K562 (cell line): ENCODE measurements at regions not wholly inside any gene's neighbourhood (a gene's known extent, or its start where the extent isn't known, plus 50 kb on each side); places are given as distances from the start of the nearest gene placed in this dataset.
A peak's percentile ranks its signal among the peaks of the same experiment; 100 is the strongest.

ENCODE experiments used
- ATAC-seq: fragments of 200-7000 bp; cut with Tn5 transposase; 3 replicates; pipeline ENCODE4 v1.9.1; 2020; ENCODE audit warnings: moderate library complexity
- BruUV-seq: library from RNA; stranded (reverse); fragments of 400-500 nt; replicated peaks from 2 replicates; lab custom pipeline; 2021; lab: Mats Ljungman, UMichigan
- CTCF ChIA-PET: fragments of 300-600 bp; formaldehyde crosslinking; extraction: SDS; loops from one replicate; lab custom pipeline; 2021; ENCODE audit warnings: low intra/inter-chr PET ratio; lab: Yijun Ruan, JAX
- POLR2A ChIA-PET: fragments of 300-600, 350-650 bp; sonication (Branson Sonifier 250); formaldehyde crosslinking; extraction: SDS; loops from one replicate; lab custom pipeline; 2021; ENCODE audit warnings: antibody characterized with exemption, inconsistent platforms; lab: Yijun Ruan, JAX
- DNase-seq, 4 experiments: peaks; one replicate each; pipeline versions ENCODE4 v3.0.0 to v3.0.0-alpha.2; 2011 to 2018; ENCODE audit warnings: low spot score in 3 of 4, mixed read lengths in 3 of 4; ENCODE audit errors: extremely low read depth in 1 of 4
- FAIRE-seq: peaks from 2 replicates; lab custom pipeline; 2011; peaks lifted over from hg19 to GRCh38; lab: Jason Lieb, UNC
- H2AFZ ChIP-seq: 2 replicates; pipeline ENCODE4 v1.6.0; 2011; ENCODE audit warnings: low read depth, low read length, control low read depth, inconsistent platforms
- H3K27ac ChIP-seq: fragments of 200-600 bp; 3 replicates; pipeline ENCODE4 v1.8.0; 2011; ENCODE audit warnings: low read depth, mild to moderate bottlenecking, control low read depth, inconsistent platforms, low read length, moderate library complexity, mixed read lengths; ENCODE audit errors: extremely low read depth
- H3K27me3 ChIP-seq, 2 experiments: fragments of 300-600 bp in 1 of 2; 2 replicates in 1 of 2; 3 replicates in 1 of 2; pipeline versions ENCODE4 v1.6.0 to v1.8.0; 2011; ENCODE audit warnings: inconsistent platforms in 2 of 2, low read length in 2 of 2, mild to moderate bottlenecking in 1 of 2, mixed read lengths in 1 of 2, moderate library complexity in 1 of 2; ENCODE audit not compliant: control insufficient read depth in 2 of 2, insufficient read depth in 2 of 2
- H3K36me3 ChIP-seq: fragments of 300-600 bp; 3 replicates; pipeline ENCODE4 v1.8.0; 2011; ENCODE audit warnings: mild to moderate bottlenecking, low read length, inconsistent platforms; ENCODE audit not compliant: control insufficient read depth, insufficient read depth
- H3K4me1 ChIP-seq, 2 experiments: fragments of 200-600 bp in 1 of 2; replicated peaks in 1 of 2; 2 replicates in 1 of 2; 3 replicates in 1 of 2; pipeline versions ENCODE4 v1.5.1 to v1.8.0; 2011; ENCODE audit warnings: inconsistent platforms in 2 of 2, low read length in 2 of 2, mild to moderate bottlenecking in 1 of 2, mixed read lengths in 1 of 2, moderate library complexity in 1 of 2; ENCODE audit not compliant: control insufficient read depth in 2 of 2, insufficient read depth in 2 of 2
- H3K4me2 ChIP-seq: 2 replicates; pipeline ENCODE4 v1.6.1; 2011; ENCODE audit warnings: low read length, control low read depth, inconsistent platforms, mixed read lengths; ENCODE audit not compliant: insufficient read depth
- H3K4me3 ChIP-seq: fragments of 200-600 bp; sonication (generic), shearing (Covaris generic); 2 replicates; pipeline ENCODE4 v1.5.1; 2016; ENCODE audit warnings: control low read depth, inconsistent platforms
- H3K79me2 ChIP-seq: fragments of 200-600 bp; 3 replicates; pipeline ENCODE4 v1.8.0; 2011; ENCODE audit warnings: low read length, inconsistent platforms; ENCODE audit not compliant: control insufficient read depth, insufficient read depth
- H3K9ac ChIP-seq, 2 experiments: 2 replicates each; pipeline versions ENCODE4 v1.6.0 to v1.6.1; 2011; ENCODE audit warnings: low read depth in 2 of 2, low read length in 2 of 2, control low read depth in 1 of 2, inconsistent platforms in 1 of 2, mild to moderate bottlenecking in 1 of 2, mixed read lengths in 1 of 2; ENCODE audit not compliant: insufficient read depth in 1 of 2
- H3K9me1 ChIP-seq: one replicate; pipeline ENCODE4 v1.6.0; 2011; ENCODE audit warnings: inconsistent platforms, mild to moderate bottlenecking, low read length, moderate library complexity; ENCODE audit not compliant: control insufficient read depth, insufficient read depth
- H3K9me3 ChIP-seq: replicated peaks from 2 replicates; pipeline ENCODE4 v1.5.1; 2011; ENCODE audit warnings: low read depth, low read length, inconsistent platforms; ENCODE audit not compliant: control insufficient read depth, insufficient read depth
- H4K20me1 ChIP-seq: replicated peaks from 2 replicates; pipeline ENCODE4 v1.6.1; 2011; ENCODE audit warnings: low read length, inconsistent platforms, mixed read lengths; ENCODE audit not compliant: control insufficient read depth, insufficient read depth
- ATF1 ChIP-seq, 2 experiments: fragments of 450-650 bp in 1 of 2; IDR thresholded peaks; 2 replicates each; pipeline ENCODE4 v1.6.1; 2016; ENCODE audit warnings: missing compliant biosample characterization in 1 of 2, missing genetic modification characterization in 1 of 2
- CREB1 ChIP-seq, 2 experiments: sonication (generic) in 1 of 2; formaldehyde crosslinking in 1 of 2; IDR thresholded peaks; 2 replicates each; pipeline versions ENCODE4 v1.6.1 to v1.8.0; 2012 to 2022; ENCODE audit warnings: inconsistent platforms in 1 of 2, mild to moderate bottlenecking in 1 of 2, missing genetic modification reagents in 1 of 2, moderate library complexity in 1 of 2
- CREM ChIP-seq: IDR thresholded peaks from 2 replicates; pipeline ENCODE4 v1.6.1; 2014; ENCODE audit warnings: antibody characterized with exemption, low read depth
- ESRRA ChIP-seq: fragments of 450-650 bp; IDR thresholded peaks from 2 replicates; pipeline ENCODE4 v1.6.1; 2014; ENCODE audit warnings: low read depth, mild to moderate bottlenecking, moderate library complexity, borderline replicate concordance
- ETV5 ChIP-seq: sonication (generic); formaldehyde crosslinking; IDR thresholded peaks from 2 replicates; pipeline ENCODE4 v1.4.0; 2020; ENCODE audit warnings: low read depth, mild to moderate bottlenecking, missing genetic modification reagents
- HOXB6 ChIP-seq: fragments of 250-450 bp; sonication (Bioruptor Pico); IDR thresholded peaks from 2 replicates; pipeline ENCODE4 v1.5.1; 2022; ENCODE audit warnings: mild to moderate bottlenecking, borderline replicate concordance
- POLR2G ChIP-seq: fragments of 200-400 bp; formaldehyde crosslinking; IDR thresholded peaks from 2 replicates; pipeline ENCODE4 v1.6.1; 2017; ENCODE audit warnings: low read depth, mild to moderate bottlenecking, antibody characterized with exemption, low read length, moderate library complexity
- RBM15 ChIP-seq: fragments of 200-400 bp; formaldehyde crosslinking; IDR thresholded peaks from 2 replicates; pipeline ENCODE4 v1.6.1; 2018; ENCODE audit warnings: mild to moderate bottlenecking, low read length, moderate library complexity; ENCODE audit not compliant: insufficient read depth
- SIN3A ChIP-seq, 2 experiments: fragments of 150-350 bp in 1 of 2; IDR thresholded peaks; 2 replicates each; pipeline ENCODE4 v1.6.1; 2011 to 2016; ENCODE audit warnings: borderline replicate concordance in 2 of 2, low read depth in 2 of 2, low read length in 2 of 2, mild to moderate bottlenecking in 2 of 2, moderate library complexity in 2 of 2; ENCODE audit not compliant: control insufficient read depth in 1 of 2
- TEAD2 ChIP-seq: fragments of 450-650 bp; IDR thresholded peaks from 2 replicates; pipeline ENCODE4 v1.6.1; 2016; ENCODE audit warnings: missing genetic modification characterization, control low read depth, missing compliant biosample characterization
- ZC3H8 ChIP-seq: fragments of 450-650 bp; IDR thresholded peaks from 2 replicates; pipeline ENCODE4 v1.6.1; 2017
- WGBS: fragments of 100-300 bp; shearing (Covaris generic); methylation state at CpG from one replicate; pipeline ENCODE4 v1.1.6; 2016; ENCODE audit warnings: low coverage, mixed read lengths; ENCODE audit not compliant: insufficient coverage; ENCODE audit errors: missing lambda C conversion rate; 5-methylcytosine and 5-hydroxymethylcytosine counted together
- in situ Hi-C: fragments of 300-500 bp; cut with MboI; formaldehyde crosslinking; loops from 4 replicates; pipeline ENCODE4 v1.15.0; 2018; ENCODE audit warnings: inconsistent platforms, mixed read lengths
- intact Hi-C: fragments of 100-400 bp; cut with micrococcal nuclease; formaldehyde crosslinking; loops from 2 replicates; pipeline ENCODE4 v1.14.2; 2022

DNA sequence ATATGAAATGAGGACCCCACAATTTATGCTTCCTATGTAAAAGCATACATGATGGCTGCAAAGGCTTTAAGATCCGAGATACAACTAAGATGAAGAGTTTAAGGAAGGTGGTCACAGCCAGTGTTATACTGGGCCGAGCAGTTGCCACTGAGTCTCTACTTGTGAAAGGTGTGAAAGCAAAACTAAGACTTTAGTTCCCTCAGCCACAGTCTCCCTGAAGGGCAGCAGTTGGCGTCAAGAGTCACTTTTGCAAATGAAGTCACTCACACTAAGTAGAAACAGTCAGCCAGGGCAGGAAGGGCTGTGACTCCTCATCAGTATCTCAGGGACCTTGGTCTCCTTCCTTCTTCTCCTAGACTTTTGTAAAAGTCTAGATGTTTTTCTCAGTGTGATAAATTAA is 191.6 kb upstream of the MCHR2 start:
- 20% methylated on average over 3 of the region's 3 CpGs for WGBS
- DNase-seq (no peak), ATAC-seq (peak; percentile 31; the same call in 2 of the 3 replicates), FAIRE-seq (no peak)
- Histone ChIP-seq H3K4me2 (peak overlapping the region; percentile 8; the same call in 1 of the 2 replicates), H3K79me2 (no peaks in the 10 kb centered on the region), H4K20me1 (no peaks in the 10 kb centered on the region), H3K4me1 (no peaks in the 10 kb centered on the region; a peak in 1 of 5 replicates), H3K4me3 (no peak overlapping the region), H2AFZ (peak overlapping the region; percentile 76), H3K9ac (no peak overlapping the region), H3K36me3 (no peaks in the 10 kb centered on the region), H3K27me3 (no peaks in the 10 kb centered on the region), H3K9me3 (no peaks in the 10 kb centered on the region), H3K9me1 (no peaks in the 10 kb centered on the region), H3K27ac (no peak overlapping the region)
- in situ Hi-C loops = no loop called here
- intact Hi-C loops = no loop called here
- TF ChIP-seq ESRRA (no peak), TEAD2 (tag) (no peak), ZC3H8 (no peak)
- CTCF ChIA-PET = no interaction called here
- no TSS peak for BruUV-seq
- POLR2A ChIA-PET = no interaction called here

DNA sequence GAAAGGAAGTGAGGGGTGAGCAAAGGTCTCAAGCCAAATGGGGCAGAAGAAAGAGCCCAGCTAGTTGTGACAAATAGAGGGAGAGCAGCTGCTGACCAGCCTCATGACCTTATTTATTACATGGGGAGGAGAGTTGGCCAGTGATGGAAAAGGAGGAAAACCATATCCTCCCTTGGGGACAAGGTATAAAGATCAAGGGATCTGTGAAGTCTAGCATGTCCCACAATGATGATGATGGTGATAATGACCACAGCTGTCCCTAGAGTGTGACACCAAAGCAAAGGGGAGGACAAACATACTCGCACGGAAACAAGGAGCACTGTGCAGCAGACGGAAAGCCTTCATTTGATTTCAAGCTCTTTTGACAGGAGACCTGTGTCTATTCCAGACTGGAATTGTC is 190.4 kb upstream of the MCHR2 start:
- POLR2A ChIA-PET = no interaction called here
- FAIRE-seq (no peak), DNase-seq (no peak), ATAC-seq (peak; percentile 55)
- no peaks in the 10 kb centered on the region for H3K36me3 ChIP-seq
- peak overlapping the region; percentile 47; the same call in 1 of the 2 replicates for H2AFZ ChIP-seq
- BruUV-seq = no TSS peak
- no peaks in the 10 kb centered on the region for H3K79me2 ChIP-seq
- no peak overlapping the region for H3K4me2 ChIP-seq
- WGBS = 32% methylated on average over 3 of the region's 3 CpGs
- H3K9me3 ChIP-seq = no peaks in the 10 kb centered on the region
- CTCF ChIA-PET = no interaction called here
- no peaks in the 10 kb centered on the region for H3K27me3 ChIP-seq
- no peaks in the 10 kb centered on the region; a peak in 1 of 5 replicates for H3K4me1 ChIP-seq
- no peak for TF ChIP-seq HOXB6
- TF ChIP-seq ATF1 (CRISPR knock-in tag; IDR thresholded peaks at IDR 0.05) = no peak
- 0 out of 2 replicates have a peak, but pooled peaks have one; percentile 24 for TF ChIP-seq ATF1 (tag; IDR thresholded peaks at IDR 0.05)
- no peak for TF ChIP-seq POLR2G
- TF ChIP-seq ETV5 (CRISPR knock-in tag) = no peak
- TF ChIP-seq CREM = peak; percentile 84
- peak; percentile 59; the same call in 1 of the 2 replicates for TF ChIP-seq CREB1 (IDR thresholded peaks at IDR 0.05)
- TF ChIP-seq CREB1 (CRISPR knock-in tag; IDR thresholded peaks at IDR 0.05) = peak; percentile 62
- TF ChIP-seq RBM15 = no peak
- TF ChIP-seq SIN3A (IDR thresholded peaks at IDR 0.05; ENCODE audit: borderline replicate concordance in 2 of 2, control insufficient read depth in 1 of 2, low read depth in 2 of 2, low read length in 2 of 2) = no peak
- no peak overlapping the region for H3K9ac ChIP-seq
- no peak overlapping the region for H3K4me3 ChIP-seq
- in situ Hi-C loops = no loop called here
- intact Hi-C loops = no loop called here
- no peaks in the 10 kb centered on the region for H4K20me1 ChIP-seq
- H3K27ac ChIP-seq = no peak overlapping the region
- H3K9me1 ChIP-seq = no peaks in the 10 kb centered on the region
